HEK293 (cell line): ENCODE measurements at regions not wholly inside any gene's neighbourhood (a gene's known extent, or its start where the extent isn't known, plus 50 kb on each side); places are given as distances from the start of the nearest gene placed in this dataset.

ENCODE experiments used
- HOXA7 ChIP-seq: sonication (generic); formaldehyde crosslinking; IDR thresholded peaks from 2 replicates; pipeline ENCODE4 v1.8.1; 2022; ENCODE audit warnings: missing genetic modification reagents, borderline replicate concordance
- SALL2 ChIP-seq: fragments of 450-650 bp; formaldehyde crosslinking; IDR thresholded peaks from 2 replicates; pipeline ENCODE4 v1.5.0; 2017; ENCODE audit warnings: missing biosample characterization, mild to moderate bottlenecking, missing genetic modification characterization, borderline replicate concordance
- TCF7L2 ChIP-seq: IDR thresholded peaks from 2 replicates; pipeline ENCODE4 v1.6.1; 2011; ENCODE audit warnings: low read depth, mild to moderate bottlenecking, inconsistent platforms, low read length, moderate library complexity, borderline replicate concordance
- ZBTB8A ChIP-seq: fragments of 450-650 bp; formaldehyde crosslinking; IDR thresholded peaks from 2 replicates; pipeline ENCODE4 v1.5.1; 2016; ENCODE audit warnings: missing biosample characterization, missing genetic modification characterization
- ZNF354C ChIP-seq: fragments of 450-650 bp; formaldehyde crosslinking; IDR thresholded peaks from 2 replicates; pipeline ENCODE4 v1.5.1; 2016; ENCODE audit warnings: missing biosample characterization, missing genetic modification characterization, low read depth, borderline replicate concordance
- ZNF544 ChIP-seq: fragments of 450-650 bp; formaldehyde crosslinking; IDR thresholded peaks from 2 replicates; pipeline ENCODE4 v1.5.0; 2017; ENCODE audit warnings: missing biosample characterization, missing genetic modification characterization
- ZNF558 ChIP-seq: fragments of 450-650 bp; formaldehyde crosslinking; IDR thresholded peaks from 2 replicates; pipeline ENCODE4 v1.5.1; 2016; ENCODE audit warnings: missing biosample characterization, missing genetic modification characterization
- ZNF660 ChIP-seq: fragments of 450-650 bp; IDR thresholded peaks from 2 replicates; pipeline ENCODE4 v1.5.1; 2018; ENCODE audit warnings: missing biosample characterization, mild to moderate bottlenecking, missing genetic modification characterization
- ZNF747 ChIP-seq: fragments of 450-650 bp; formaldehyde crosslinking; IDR thresholded peaks from 2 replicates; pipeline ENCODE4 v1.5.1; 2016; ENCODE audit warnings: missing biosample characterization, missing genetic modification characterization
- TF ChIP-seq, protein P1 (sequence below): fragments of 450-650 bp; formaldehyde crosslinking; conservative IDR thresholded peaks from 2 replicates; pipeline ENCODE4 v1.5.1; 2016; ENCODE audit warnings: low read depth, missing biosample characterization, missing genetic modification characterization
- TF ChIP-seq, protein P2 (sequence below): fragments of 450-650 bp; formaldehyde crosslinking; IDR thresholded peaks from 2 replicates; pipeline ENCODE4 v1.5.1; 2016; ENCODE audit warnings: missing biosample characterization, missing genetic modification characterization
- TF ChIP-seq, protein P3 (sequence below): fragments of 450-650 bp; formaldehyde crosslinking; IDR thresholded peaks from 2 replicates; pipeline ENCODE4 v1.5.1; 2016; ENCODE audit warnings: missing biosample characterization, missing genetic modification characterization
- TF ChIP-seq, protein P4 (sequence below): fragments of 450-650 bp; formaldehyde crosslinking; IDR thresholded peaks from 2 replicates; pipeline ENCODE4 v1.5.1; 2016; ENCODE audit warnings: missing biosample characterization, missing genetic modification characterization

DNA sequence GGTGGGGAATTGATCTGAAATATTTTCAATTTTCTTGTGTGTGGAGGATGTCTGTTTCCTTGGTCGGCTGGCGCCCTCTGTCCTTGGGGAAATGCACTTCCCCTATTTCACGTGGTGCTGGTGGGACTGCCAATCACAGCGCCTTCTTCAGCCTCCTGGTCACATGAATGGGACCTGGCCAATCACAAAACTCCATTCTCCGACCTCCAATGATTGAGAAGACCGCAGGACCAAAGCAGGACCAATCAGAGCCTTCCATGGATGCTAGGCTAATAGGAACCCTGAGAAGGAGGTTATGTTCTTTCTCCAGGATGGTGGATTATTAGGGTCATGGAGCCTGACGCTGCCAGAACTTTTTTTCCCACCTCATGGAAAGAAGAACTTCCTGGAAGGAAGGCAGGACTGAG is 188.7 kb downstream of the TTC8 start:
- TF ChIP-seq, protein P1, sequence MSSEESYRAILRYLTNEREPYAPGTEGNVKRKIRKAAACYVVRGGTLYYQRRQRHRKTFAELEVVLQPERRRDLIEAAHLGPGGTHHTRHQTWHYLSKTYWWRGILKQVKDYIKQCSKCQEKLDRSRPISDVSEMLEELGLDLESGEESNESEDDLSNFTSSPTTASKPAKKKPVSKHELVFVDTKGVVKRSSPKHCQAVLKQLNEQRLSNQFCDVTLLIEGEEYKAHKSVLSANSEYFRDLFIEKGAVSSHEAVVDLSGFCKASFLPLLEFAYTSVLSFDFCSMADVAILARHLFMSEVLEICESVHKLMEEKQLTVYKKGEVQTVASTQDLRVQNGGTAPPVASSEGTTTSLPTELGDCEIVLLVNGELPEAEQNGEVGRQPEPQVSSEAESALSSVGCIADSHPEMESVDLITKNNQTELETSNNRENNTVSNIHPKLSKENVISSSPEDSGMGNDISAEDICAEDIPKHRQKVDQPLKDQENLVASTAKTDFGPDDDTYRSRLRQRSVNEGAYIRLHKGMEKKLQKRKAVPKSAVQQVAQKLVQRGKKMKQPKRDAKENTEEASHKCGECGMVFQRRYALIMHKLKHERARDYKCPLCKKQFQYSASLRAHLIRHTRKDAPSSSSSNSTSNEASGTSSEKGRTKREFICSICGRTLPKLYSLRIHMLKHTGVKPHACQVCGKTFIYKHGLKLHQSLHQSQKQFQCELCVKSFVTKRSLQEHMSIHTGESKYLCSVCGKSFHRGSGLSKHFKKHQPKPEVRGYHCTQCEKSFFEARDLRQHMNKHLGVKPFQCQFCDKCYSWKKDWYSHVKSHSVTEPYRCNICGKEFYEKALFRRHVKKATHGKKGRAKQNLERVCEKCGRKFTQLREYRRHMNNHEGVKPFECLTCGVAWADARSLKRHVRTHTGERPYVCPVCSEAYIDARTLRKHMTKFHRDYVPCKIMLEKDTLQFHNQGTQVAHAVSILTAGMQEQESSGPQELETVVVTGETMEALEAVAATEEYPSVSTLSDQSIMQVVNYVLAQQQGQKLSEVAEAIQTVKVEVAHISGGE (tag by site-specific recombination): no peak
- TF ChIP-seq HOXA7 (CRISPR knock-in tag): no peak
- TF ChIP-seq, protein P2, sequence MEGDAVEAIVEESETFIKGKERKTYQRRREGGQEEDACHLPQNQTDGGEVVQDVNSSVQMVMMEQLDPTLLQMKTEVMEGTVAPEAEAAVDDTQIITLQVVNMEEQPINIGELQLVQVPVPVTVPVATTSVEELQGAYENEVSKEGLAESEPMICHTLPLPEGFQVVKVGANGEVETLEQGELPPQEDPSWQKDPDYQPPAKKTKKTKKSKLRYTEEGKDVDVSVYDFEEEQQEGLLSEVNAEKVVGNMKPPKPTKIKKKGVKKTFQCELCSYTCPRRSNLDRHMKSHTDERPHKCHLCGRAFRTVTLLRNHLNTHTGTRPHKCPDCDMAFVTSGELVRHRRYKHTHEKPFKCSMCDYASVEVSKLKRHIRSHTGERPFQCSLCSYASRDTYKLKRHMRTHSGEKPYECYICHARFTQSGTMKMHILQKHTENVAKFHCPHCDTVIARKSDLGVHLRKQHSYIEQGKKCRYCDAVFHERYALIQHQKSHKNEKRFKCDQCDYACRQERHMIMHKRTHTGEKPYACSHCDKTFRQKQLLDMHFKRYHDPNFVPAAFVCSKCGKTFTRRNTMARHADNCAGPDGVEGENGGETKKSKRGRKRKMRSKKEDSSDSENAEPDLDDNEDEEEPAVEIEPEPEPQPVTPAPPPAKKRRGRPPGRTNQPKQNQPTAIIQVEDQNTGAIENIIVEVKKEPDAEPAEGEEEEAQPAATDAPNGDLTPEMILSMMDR: no peak
- no peak for TF ChIP-seq ZNF558 (tag by site-specific recombination)
- TF ChIP-seq ZNF354C (tag by site-specific recombination): no peak
- TF ChIP-seq ZBTB8A: no peak
- TF ChIP-seq ZNF747 (tag by site-specific recombination): no peak
- TF ChIP-seq ZNF660 (tag by site-specific recombination): no peak
- TF ChIP-seq SALL2 (tag by site-specific recombination): no peak
- no peak for TF ChIP-seq ZNF544 (tag by site-specific recombination)
- TF ChIP-seq TCF7L2: no peak
- TF ChIP-seq, protein P3, sequence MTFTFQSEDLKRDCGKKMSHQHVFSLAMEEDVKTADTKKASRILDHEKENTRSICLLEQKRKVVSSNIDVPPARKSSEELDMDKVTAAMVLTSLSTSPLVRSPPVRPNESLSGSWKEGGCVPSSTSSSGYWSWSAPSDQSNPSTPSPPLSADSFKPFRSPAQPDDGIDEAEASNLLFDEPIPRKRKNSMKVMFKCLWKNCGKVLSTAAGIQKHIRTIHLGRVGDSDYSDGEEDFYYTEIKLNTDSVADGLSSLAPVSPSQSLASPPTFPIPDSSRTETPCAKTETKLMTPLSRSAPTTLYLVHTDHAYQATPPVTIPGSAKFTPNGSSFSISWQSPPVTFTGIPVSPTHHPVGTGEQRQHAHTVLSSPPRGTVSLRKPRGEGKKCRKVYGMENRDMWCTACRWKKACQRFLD (tag by site-specific recombination): no peak
- TF ChIP-seq, protein P4, sequence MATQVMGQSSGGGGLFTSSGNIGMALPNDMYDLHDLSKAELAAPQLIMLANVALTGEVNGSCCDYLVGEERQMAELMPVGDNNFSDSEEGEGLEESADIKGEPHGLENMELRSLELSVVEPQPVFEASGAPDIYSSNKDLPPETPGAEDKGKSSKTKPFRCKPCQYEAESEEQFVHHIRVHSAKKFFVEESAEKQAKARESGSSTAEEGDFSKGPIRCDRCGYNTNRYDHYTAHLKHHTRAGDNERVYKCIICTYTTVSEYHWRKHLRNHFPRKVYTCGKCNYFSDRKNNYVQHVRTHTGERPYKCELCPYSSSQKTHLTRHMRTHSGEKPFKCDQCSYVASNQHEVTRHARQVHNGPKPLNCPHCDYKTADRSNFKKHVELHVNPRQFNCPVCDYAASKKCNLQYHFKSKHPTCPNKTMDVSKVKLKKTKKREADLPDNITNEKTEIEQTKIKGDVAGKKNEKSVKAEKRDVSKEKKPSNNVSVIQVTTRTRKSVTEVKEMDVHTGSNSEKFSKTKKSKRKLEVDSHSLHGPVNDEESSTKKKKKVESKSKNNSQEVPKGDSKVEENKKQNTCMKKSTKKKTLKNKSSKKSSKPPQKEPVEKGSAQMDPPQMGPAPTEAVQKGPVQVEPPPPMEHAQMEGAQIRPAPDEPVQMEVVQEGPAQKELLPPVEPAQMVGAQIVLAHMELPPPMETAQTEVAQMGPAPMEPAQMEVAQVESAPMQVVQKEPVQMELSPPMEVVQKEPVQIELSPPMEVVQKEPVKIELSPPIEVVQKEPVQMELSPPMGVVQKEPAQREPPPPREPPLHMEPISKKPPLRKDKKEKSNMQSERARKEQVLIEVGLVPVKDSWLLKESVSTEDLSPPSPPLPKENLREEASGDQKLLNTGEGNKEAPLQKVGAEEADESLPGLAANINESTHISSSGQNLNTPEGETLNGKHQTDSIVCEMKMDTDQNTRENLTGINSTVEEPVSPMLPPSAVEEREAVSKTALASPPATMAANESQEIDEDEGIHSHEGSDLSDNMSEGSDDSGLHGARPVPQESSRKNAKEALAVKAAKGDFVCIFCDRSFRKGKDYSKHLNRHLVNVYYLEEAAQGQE: no peak
